ENCODE measurements at regions not wholly inside any gene's neighbourhood (a gene's known extent, or its start where the extent isn't known, plus 50 kb on each side); places are given as distances from the start of the nearest gene placed in this dataset.

- no peak for DNase-seq
Measured at GRCh38 chr3:72390841-72391240, 457.4 kb downstream of the SHQ1 start.

GRCh38 chr3:72388644-72389043 is 459.6 kb downstream of the SHQ1 start:
- no peak for DNase-seq

- no peak for DNase-seq
Measured at GRCh38 chr3:72388117-72388516, 460.1 kb downstream of the SHQ1 start.

- DNase-seq = no peak
Measured at GRCh38 chr3:72386327-72387000, 461.8 kb downstream of the SHQ1 start.

- DNase-seq = no peak
Measured at GRCh38 chr3:72385167-72385566, 463.1 kb downstream of the SHQ1 start.

GRCh38 chr3:72384602-72385001 is 463.6 kb downstream of the SHQ1 start:
- DNase-seq = no peak

- DNase-seq = no peak
Measured at GRCh38 chr3:72383883-72384282, 464.4 kb downstream of the SHQ1 start.

- no peak for DNase-seq
Measured at GRCh38 chr3:72383230-72383629, 465.0 kb downstream of the SHQ1 start.

GRCh38 chr3:72382460-72382859 is 465.8 kb downstream of the SHQ1 start:
- no peak for DNase-seq

GRCh38 chr3:72381584-72381983 is 466.7 kb downstream of the SHQ1 start:
- no peak for DNase-seq

GRCh38 chr3:72380711-72381493 is 467.3 kb downstream of the SHQ1 start:
- DNase-seq = no peak

GRCh38 chr3:72380193-72380592 is 468.1 kb downstream of the SHQ1 start:
- DNase-seq = no peak

- DNase-seq = no peak
Measured at GRCh38 chr3:72379500-72380187, 468.6 kb downstream of the SHQ1 start.

GRCh38 chr3:72378287-72378686 is 470.0 kb downstream of the SHQ1 start:
- no peak for DNase-seq

- no peak for DNase-seq
Measured at GRCh38 chr3:72376956-72377710, 471.1 kb downstream of the SHQ1 start.

GRCh38 chr3:72375237-72376076 is 472.8 kb downstream of the SHQ1 start:
- DNase-seq = no peak

GRCh38 chr3:72373139-72373538 is 475.1 kb downstream of the SHQ1 start:
- DNase-seq = no peak

GRCh38 chr3:72372161-72372560 is 476.1 kb downstream of the SHQ1 start:
- no peak for DNase-seq

GRCh38 chr3:72371431-72371830 is 476.8 kb downstream of the SHQ1 start:
- no peak for DNase-seq

GRCh38 chr3:72370947-72371346 is 477.3 kb downstream of the SHQ1 start:
- no peak for DNase-seq

GRCh38 chr3:72369681-72370080 is 478.6 kb downstream of the SHQ1 start:
- DNase-seq = no peak

GRCh38 chr3:72368331-72368975 is 479.8 kb downstream of the SHQ1 start:
- no peak for DNase-seq

Data from activated gamma-delta T cell (primary cell).